Erythroblast (primary cell): ENCODE measurements at regions not wholly inside any gene's neighbourhood (a gene's known extent, or its start where the extent isn't known, plus 50 kb on each side); places are given as distances from the start of the nearest gene placed in this dataset.
"Not testable (repeated sequence)": the region's sequence is repeated elsewhere in the genome, so short reads cannot be mapped to it uniquely, and the experiment has no call there.

Experiments
- DNase-seq, 2 experiments: peaks; one replicate each; lab custom pipeline; 2025; lab: John Stamatoyannopoulos, UW
- GATA1 ChIP-seq: IDR thresholded peaks from 2 replicates; pipeline ENCODE4 v1.6.1; 2011; ENCODE audit warnings: low read depth, mild to moderate bottlenecking, control low read depth, low read length, moderate library complexity
- POLR2A ChIP-seq: IDR thresholded peaks from 2 replicates; pipeline ENCODE4 v1.6.1; 2011; ENCODE audit warnings: mild to moderate bottlenecking, low read length

- no peak for TF ChIP-seq POLR2A
- TF ChIP-seq GATA1, result no peak
Observed at GRCh38 chrX:10676235-10676957, 56.0 kb upstream of the MID1 start.

GRCh38 chrX:10677490-10677889, 57.1 kb upstream of the MID1 start:
- TF ChIP-seq GATA1 (no peak), POLR2A (no peak)
- no peak for DNase-seq

More at GRCh38 chrX:10676235-10676957, 56.0 kb upstream of the MID1 start:
- DNase-seq, result no peak

GRCh38 chrX:10679387-10679786, 59.0 kb upstream of the MID1 start:
- DNase-seq, result no peak
- TF ChIP-seq GATA1 (no peak), POLR2A (no peak)

- TF ChIP-seq GATA1 (no peak), POLR2A (no peak)
- no peak for DNase-seq
Observed at GRCh38 chrX:10681167-10681566, 60.8 kb upstream of the MID1 start.

DNA sequence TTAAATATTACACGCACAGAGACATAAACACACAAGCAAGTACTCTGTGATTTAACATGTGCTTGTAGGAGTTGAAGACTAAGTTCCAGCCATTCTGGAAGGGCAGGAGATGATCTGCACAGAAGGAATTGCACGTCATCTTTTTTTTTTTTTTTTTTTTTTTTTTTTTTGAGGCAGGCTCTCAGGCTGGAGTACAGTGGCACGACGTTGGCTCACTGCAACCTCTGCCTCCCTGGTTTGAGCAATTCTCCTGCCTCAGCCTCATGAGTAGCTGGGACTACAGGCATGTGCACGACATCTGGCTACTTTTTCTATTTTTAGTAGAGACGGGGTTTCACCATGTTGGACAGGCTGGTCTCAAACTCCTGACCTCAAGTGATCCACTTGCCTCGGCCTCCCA, 63.2 kb upstream of the MID1 start:
- not testable (repeated sequence) for DNase-seq

DNA sequence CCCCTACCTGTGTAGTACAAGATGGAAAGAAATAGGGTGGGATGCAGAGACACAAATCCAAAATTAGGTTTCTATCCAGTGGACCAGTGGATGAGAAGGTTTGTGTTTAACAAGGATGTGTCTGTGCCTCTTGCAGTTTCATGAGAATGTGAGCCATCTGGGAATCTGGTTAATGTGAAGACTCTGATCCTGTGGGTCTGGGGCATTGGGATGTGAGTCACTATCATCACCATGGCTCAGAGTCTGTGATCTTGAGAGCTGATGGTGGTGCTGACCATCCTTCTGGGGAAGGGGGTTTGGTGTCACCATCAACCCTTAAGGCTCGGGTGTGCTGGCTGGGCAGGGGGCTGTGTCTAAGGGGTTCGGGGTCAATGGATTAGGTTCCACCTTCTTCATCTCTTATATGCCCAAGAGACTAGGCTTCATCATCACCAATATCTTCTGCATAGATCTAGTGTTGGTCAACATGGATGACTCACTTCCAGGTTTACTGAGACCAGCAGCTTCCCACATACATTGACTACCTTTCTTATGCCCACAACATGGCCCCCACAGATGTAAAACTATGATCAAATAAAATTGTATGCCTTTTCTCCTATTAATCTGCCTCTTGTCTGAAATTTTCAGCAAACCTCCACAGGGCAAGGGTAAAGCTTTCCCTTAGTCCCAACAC, 65.7 kb upstream of the MID1 start:
- no peak for DNase-seq
- no peak for TF ChIP-seq POLR2A
- TF ChIP-seq GATA1, result no peak

DNA sequence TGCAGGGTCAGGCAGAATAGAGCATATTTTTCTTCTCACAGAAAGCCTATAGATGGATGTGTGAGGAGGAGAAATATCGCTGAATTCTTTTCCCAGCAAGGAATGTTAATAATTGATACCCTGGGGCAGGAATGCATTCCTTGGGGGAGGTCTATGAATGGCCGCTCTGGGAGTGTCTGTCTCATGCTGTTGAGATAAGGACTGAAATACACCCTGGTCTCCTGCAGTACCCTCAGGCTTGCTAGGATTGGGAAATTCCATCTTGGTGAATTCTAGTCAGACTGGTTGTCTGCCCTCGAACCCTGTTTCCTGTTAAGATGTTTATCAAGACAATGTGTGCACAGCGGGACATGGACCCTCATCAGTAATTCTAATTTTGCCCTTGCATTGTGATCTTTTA, 71.4 kb upstream of the MID1 start:
- not testable (repeated sequence) for DNase-seq

GRCh38 chrX:10697616-10698317, 77.4 kb upstream of the MID1 start:
- no peak for DNase-seq
- TF ChIP-seq GATA1 (no peak), POLR2A (no peak)

- no peak for DNase-seq
- no peak for TF ChIP-seq POLR2A
- no peak for TF ChIP-seq GATA1
Observed at GRCh38 chrX:10698318-10698640, 77.9 kb upstream of the MID1 start.

DNA sequence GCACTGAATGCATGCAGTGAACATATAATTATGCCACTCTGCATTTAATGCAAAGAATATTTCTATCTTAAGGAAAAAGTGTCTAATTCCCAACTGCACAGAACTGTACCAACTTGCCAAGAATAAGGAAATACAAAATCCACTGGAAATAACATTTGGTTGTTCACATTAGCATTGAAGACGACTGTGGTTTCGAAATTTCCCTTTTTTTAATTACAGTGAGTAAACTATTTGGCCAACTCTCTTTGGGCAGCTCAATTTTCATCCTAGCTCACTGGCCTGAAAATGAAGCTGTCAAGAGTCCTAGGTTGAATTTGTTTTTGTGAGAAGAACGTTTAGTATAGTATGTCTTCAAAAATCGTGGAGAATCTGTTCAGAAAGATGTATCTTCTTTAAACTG, 81.6 kb upstream of the MID1 start:
- no peak for DNase-seq
- TF ChIP-seq GATA1 (no peak), POLR2A (no peak)

DNA sequence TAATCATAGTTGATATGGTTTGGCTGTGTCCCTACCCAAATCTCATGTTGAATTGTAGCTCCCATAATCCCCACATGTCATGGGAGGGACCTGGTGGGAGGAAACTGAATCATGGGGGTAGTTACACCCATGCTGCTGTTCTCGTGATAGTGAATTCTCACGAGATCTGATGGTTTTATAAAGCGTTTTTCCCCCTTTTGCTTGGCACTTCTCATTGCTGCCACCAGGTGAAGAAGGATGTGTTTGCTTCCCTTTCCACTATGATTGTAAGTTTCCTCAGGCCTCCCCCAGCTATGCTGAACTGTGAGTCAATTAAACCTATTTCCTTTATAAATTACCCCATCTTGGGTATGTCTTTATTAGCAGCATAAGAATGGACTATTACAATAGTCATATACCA, 86.0 kb upstream of the MID1 start:
- not testable (repeated sequence) for DNase-seq

GRCh38 chrX:10707773-10708172, 87.4 kb upstream of the MID1 start:
- no peak for DNase-seq
- no peak for TF ChIP-seq POLR2A
- TF ChIP-seq GATA1, result no peak

GRCh38 chrX:10709276-10709675, 88.9 kb upstream of the MID1 start:
- TF ChIP-seq POLR2A (no peak), GATA1 (no peak)
- DNase-seq, result no peak

DNA sequence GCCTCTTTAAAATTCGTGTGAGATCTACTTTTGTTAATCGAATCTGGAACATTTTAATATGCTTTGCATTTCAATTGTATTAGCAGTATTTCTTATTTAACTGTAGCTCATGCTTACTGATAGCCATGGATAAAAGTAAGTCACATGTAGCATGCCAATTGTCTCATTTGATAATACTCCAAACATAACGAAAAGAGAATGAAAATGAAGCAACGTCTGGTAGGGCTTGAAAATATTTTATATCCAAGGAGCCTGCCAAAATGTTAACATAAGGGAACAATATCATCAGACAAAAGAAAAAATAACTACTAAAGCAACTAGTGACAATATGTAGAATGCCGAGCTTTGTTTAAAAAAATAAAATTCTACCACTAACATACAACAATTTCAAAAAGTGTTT, 94.1 kb upstream of the MID1 start:
- no peak for DNase-seq
- TF ChIP-seq POLR2A, result no peak
- TF ChIP-seq GATA1, result no peak

GRCh38 chrX:10722851-10723250, 102.5 kb upstream of the MID1 start:
- DNase-seq, result peak; percentile 14 to 61
- TF ChIP-seq GATA1, result no peak
- TF ChIP-seq POLR2A, result no peak
